Activated T-cell treated with anti-CD3 and anti-CD28 coated beads for 24 hours (primary cell): ENCODE measurements at regions not wholly inside any gene's neighbourhood (a gene's known extent, or its start where the extent isn't known, plus 50 kb on each side); places are given as distances from the start of the nearest gene placed in this dataset.

Experiments
- DNase-seq: peaks from one replicate; pipeline ENCODE4 v3.0.0-alpha.2; 2020; ENCODE audit warnings: low read depth

- no peak for DNase-seq
Measured at GRCh38 chr12:13680916-13681315, 300.5 kb downstream of the GRIN2B start.

- DNase-seq, result no peak
Measured at GRCh38 chr12:13676880-13677279, 304.5 kb downstream of the GRIN2B start.

DNA sequence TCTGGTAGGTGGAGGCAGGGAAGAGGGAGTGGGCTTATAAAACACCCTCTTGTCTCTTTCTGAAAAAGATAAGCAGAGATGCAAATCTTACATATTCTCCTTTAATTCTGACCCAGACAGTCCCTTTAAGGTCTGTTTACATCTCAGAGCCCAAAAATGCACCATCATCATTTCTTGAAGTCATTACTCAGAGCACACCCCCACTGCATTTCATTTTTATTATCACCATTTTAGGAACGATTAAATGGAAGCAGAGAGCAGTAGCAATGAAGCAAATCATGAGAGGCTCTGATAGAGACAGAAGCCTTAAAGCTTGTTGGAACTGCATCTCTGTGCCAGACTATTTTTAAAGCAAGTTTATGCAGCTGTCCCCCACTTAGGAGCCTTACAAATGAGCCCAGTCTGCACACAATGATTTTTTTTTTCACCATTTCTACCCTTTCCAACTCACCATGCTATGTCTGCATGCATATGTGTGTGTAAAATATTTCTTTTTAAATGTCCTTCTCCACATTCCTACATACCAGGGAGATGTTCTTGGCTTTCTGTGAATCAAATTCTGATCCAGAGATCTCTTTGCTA, 311.0 kb downstream of the GRIN2B start:
- no peak for DNase-seq

- DNase-seq, result no peak
Measured at GRCh38 chr12:13668880-13669279, 312.5 kb downstream of the GRIN2B start.

GRCh38 chr12:13666806-13667205, 314.6 kb downstream of the GRIN2B start:
- DNase-seq, result no peak

DNA sequence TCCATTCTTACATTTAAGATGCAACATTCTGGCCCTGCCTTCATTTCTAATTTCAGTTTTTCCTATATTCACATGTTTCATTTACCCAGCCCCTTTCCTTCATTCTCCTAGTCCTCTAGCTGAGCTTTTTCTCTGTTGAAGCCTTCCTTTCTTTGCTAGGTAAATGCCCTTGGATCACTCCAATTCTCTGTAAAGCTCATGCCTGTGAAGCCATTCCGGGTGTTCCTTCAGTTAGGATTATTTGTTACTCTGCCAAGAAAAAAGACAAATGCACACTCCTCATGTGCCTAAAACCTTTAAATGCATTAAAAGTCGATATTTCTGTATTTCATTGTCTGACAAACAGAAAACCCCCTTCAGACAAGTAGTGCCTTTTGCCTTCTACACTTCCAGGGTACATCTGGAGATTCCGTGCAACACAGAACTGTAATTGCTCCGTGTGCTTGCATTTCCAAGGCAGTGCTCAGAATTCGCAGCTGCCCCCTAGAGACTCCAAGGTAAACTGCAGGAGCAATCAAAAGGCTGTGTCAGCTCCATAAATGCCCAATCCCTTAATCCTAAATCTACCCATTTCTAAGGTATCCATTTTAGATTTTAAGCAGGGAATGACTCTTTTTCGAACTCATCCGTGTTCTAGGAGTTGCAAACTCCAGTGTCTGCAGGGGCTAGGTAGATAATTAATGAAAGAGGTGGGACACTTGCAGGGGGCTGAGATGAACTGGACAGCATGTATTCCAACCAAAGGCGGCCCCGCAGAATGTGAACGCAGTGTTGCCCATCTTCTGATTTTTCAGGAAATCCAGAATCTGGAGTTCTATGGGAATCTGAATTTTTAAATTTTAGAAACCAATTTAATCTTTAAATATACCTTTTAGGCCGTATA, 320.2 kb downstream of the GRIN2B start:
- DNase-seq, result peak; percentile 7

DNA sequence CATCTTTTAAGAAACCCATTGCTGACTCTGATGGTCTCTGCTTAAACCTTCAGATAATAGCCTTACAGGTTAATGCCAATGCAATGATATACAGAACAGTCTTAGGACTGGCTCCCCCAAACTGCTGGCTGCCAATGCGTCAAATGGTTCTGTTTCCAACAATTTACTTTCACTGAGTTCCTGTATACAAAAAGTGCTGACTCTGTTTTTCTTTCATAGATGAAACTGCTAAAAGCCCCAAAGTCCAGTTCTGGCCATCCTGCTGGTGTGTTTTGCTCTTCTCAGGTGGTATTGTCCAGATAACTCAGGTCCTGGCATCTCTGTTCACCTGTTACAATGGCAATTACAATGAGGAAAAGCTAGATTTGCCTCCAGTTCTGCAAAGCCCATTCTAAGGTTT, 326.9 kb downstream of the GRIN2B start:
- no peak for DNase-seq

- DNase-seq, result no peak
Measured at GRCh38 chr12:13652105-13652504, 329.3 kb downstream of the GRIN2B start.

- DNase-seq, result no peak
Measured at GRCh38 chr12:13635709-13636108, 345.7 kb downstream of the GRIN2B start.

- DNase-seq, result no peak
Measured at GRCh38 chr12:13631873-13632272, 349.5 kb downstream of the GRIN2B start.

DNA sequence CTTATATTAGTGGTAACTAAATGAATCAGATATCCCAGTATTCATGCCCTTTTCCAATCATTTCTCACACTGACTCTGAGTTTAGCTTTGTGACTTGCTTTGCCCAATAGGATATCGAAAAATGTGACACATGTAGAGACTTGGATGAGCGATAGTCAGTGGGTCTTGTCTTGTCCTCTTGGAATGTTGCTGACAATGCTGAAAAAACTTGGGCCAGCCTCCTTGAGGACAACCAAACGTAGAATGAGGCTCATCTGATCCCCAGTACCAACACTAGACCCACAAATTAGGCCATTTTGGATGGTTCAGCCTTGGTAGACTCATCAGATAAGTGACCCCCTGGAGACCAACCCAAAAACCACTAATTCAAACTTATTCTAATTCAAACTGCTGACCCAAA, 351.0 kb downstream of the GRIN2B start:
- no peak for DNase-seq

- DNase-seq, result no peak
Measured at GRCh38 chr12:13628067-13628466, 353.3 kb downstream of the GRIN2B start.

- no peak for DNase-seq
Measured at GRCh38 chr12:13627536-13627935, 353.9 kb downstream of the GRIN2B start.

DNA sequence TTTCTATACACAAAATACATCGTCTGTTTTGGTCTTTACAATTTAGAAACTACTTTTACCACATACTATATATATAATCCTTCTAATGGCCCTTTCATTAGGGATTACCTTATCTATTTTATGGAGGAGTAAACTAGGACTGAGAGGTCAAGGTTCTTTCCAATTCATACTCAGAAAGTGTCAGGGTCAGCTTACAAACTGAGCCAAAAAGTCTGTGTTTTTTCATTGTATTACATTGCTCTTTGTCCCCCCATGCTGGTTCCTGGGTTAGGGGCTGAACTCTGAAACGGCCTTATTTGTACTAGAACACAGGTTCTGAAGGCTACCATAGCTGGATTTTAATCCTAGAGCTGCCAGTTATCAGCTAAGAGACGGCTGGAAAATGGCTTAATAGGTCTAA, 368.1 kb downstream of the GRIN2B start:
- no peak for DNase-seq

DNA sequence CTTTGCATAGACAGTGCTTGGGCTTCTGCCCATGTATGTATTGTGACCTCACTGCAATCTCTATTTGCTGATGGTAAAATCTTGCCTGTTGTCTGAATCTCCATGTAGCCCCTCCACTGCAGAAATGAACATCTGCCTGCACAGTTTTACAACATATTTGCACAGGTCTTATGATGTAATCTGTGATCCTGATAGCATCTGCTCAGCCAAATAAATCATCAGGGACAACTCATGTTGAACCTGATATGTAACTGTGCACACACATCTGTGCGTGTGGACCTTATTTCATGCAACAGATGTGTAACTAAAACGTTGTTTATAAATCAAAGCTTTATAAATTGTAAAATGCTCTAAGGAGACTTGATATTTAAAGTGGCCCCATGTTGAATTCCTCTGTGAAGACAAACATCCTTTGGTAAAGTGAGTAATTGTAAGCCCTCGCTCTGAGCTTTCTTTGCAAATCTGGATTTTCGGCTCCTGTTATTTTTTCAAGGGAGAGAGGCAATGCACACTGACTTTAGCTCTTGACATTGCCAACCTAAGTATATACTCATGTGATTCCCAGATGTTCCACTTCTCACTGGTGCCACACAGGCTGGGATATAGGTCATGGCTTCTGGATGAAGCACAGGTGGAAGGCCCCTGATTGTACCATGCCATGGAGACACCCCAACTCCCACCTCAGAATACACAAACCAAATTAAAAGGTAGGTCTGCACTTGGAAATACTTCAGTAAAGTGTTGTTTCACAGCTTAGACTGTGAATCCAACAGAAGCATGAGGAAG, 371.3 kb downstream of the GRIN2B start:
- no peak for DNase-seq

GRCh38 chr12:13606290-13606689, 375.1 kb downstream of the GRIN2B start:
- DNase-seq, result no peak

GRCh38 chr12:13603953-13604352, 377.4 kb downstream of the GRIN2B start:
- DNase-seq, result no peak

GRCh38 chr12:13602172-13602571, 379.2 kb downstream of the GRIN2B start:
- no peak for DNase-seq

DNA sequence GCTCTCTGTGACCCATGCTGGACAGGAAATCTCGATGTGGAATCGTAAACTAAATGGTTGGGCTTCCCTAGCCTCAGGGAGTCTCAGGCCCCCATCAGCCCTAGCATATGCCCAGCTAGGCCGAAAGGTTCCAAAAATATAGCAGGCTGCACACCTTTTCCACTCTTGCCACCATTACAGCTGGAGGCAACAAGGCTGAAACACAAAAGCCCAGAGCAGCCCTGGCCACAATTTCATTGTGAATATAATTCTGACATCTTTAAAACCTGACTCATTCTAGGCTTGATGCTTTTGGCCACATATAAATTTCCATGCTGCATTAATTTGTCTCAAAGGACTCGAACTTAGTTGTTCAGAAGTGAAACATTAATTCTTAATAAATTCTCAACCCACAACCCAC, 382.2 kb downstream of the GRIN2B start:
- no peak for DNase-seq

- DNase-seq, result no peak
Measured at GRCh38 chr12:13597837-13598236, 383.6 kb downstream of the GRIN2B start.

GRCh38 chr12:13597166-13597565, 384.2 kb downstream of the GRIN2B start:
- no peak for DNase-seq

DNA sequence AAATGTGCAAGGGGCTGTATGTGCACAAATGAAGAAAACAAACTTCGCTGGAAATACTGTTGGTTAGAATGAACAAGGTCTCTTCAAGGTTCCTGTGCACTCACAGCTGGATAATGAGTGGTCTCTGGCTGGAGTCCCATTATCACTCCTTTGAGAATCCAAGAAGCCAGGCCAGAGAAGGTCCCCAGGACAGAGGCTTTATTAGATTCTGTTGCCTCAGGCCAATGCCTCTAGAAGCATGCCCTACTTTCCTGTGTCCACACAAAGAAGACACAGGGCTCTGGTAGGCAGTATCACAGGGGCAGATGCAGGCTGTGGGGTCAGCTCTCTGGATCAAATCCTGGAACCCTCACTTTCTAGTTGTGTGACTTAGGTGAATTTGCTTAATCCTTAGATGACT, 384.7 kb downstream of the GRIN2B start:
- DNase-seq, result no peak
